HCT116 (cell line): ENCODE measurements at regions not wholly inside any gene's neighbourhood (a gene's known extent, or its start where the extent isn't known, plus 50 kb on each side); places are given as distances from the start of the nearest gene placed in this dataset.

ENCODE experiments used
- ATAC-seq: fragments of 200-7000 bp; cut with Tn5 transposase; 2 replicates; pipeline ENCODE4 v1.9.1; 2020; ENCODE audit warnings: mild to moderate bottlenecking, moderate library complexity
- BruUV-seq: library from RNA; stranded (reverse); fragments of 400-500 nt; replicated peaks from 2 replicates; lab custom pipeline; 2021; lab: Mats Ljungman, UMichigan
- CTCF ChIA-PET: fragments of 300-600 bp; sonication (Branson Sonifier 250); formaldehyde crosslinking; loops from one replicate; lab custom pipeline; 2021; ENCODE audit warnings: antibody characterized with exemption; lab: Charles Lee
- POLR2A ChIA-PET: fragments of 300-600, 350-600 bp; sonication (Branson Sonifier 250); formaldehyde crosslinking; loops from one replicate; lab custom pipeline; 2021; ENCODE audit warnings: antibody characterized with exemption; lab: Charles Lee
- RAD21 ChIA-PET, 2 experiments: fragments of 300-600 bp; sonication (Branson Sonifier 250); formaldehyde crosslinking; loops; one replicate each; lab custom pipeline; 2023; ENCODE audit warnings: low total read pairs in 2 of 2; ENCODE audit not compliant: uncharacterized antibody in 2 of 2, unreplicated experiment in 2 of 2, low non-redundant PET in 1 of 2; lab: Charles Lee
- DNase-seq: peaks from one replicate; pipeline ENCODE4 v3.0.0-alpha.2; 2010; ENCODE audit warnings: low read depth, low spot score
- H2AFZ ChIP-seq: fragments of 200-600 bp; shearing (Covaris generic), sonication (generic); 2 replicates; pipeline ENCODE4 v1.6.1; 2017; ENCODE audit warnings: low read depth, mixed run types, mixed read lengths, antibody characterized with exemption, low read length; ENCODE audit not compliant: poor library complexity, severe bottlenecking
- H3K27ac ChIP-seq: 2 replicates; pipeline ENCODE4 v1.5.1; 2012; ENCODE audit warnings: low read depth, low read length
- H3K27me3 ChIP-seq: fragments of 200-600 bp; sonication (generic); 2 replicates; pipeline ENCODE4 v1.6.1; 2016; ENCODE audit warnings: mixed run types, low read length, mixed read lengths; ENCODE audit not compliant: insufficient read depth
- H3K36me3 ChIP-seq, 2 experiments: fragments of 200-500 bp in 1 of 2; fragments of 200-600 bp in 1 of 2; sonication (Bioruptor generic) in 1 of 2; sonication (generic) in 1 of 2; 2 replicates each; pipeline versions ENCODE4 v1.5.1 to v1.6.1; 2014 to 2016; ENCODE audit warnings: low read length in 2 of 2, inconsistent platforms in 1 of 2, mixed read lengths in 1 of 2, mixed run types in 1 of 2; ENCODE audit not compliant: insufficient read depth in 2 of 2, control insufficient read depth in 1 of 2
- H3K4me1 ChIP-seq, 2 experiments: fragments of 200-600 bp in 1 of 2; sonication (generic) in 1 of 2; 2 replicates each; pipeline versions ENCODE4 v1.5.1 to v1.6.1; 2012 to 2017; ENCODE audit warnings: low read length in 2 of 2, inconsistent platforms in 1 of 2, mild to moderate bottlenecking in 1 of 2, mixed read lengths in 1 of 2, mixed run types in 1 of 2, moderate library complexity in 1 of 2; ENCODE audit not compliant: insufficient read depth in 2 of 2, control insufficient read depth in 1 of 2
- H3K4me2 ChIP-seq: fragments of 200-600 bp; sonication (generic); 2 replicates; pipeline ENCODE4 v1.6.1; 2017; ENCODE audit warnings: mixed run types, low read length, mixed read lengths
- H3K4me3 ChIP-seq, 2 experiments: fragments of 200-600 bp in 1 of 2; sonication (generic) in 1 of 2; replicated peaks in 1 of 2; 2 replicates each; pipeline ENCODE4 v1.5.1; 2011 to 2016; ENCODE audit warnings: low read length in 2 of 2, control low read depth in 1 of 2, low read depth in 1 of 2, mild to moderate bottlenecking in 1 of 2, mixed read lengths in 1 of 2, mixed run types in 1 of 2
- H3K79me2 ChIP-seq: fragments of 200-600 bp; sonication (generic); 2 replicates; pipeline ENCODE4 v1.6.1; 2017; ENCODE audit warnings: mild to moderate bottlenecking, mixed run types, low read length, moderate library complexity, mixed read lengths; ENCODE audit not compliant: insufficient read depth
- H3K9ac ChIP-seq: fragments of 200-600 bp; sonication (generic); 2 replicates; pipeline ENCODE4 v1.6.1; 2016; ENCODE audit warnings: low read length, mixed read lengths
- H3K9me2 ChIP-seq: fragments of 200-600 bp; sonication (generic), shearing (Covaris generic); 2 replicates; pipeline ENCODE4 v1.6.1; 2017; ENCODE audit warnings: mixed run types, mild to moderate bottlenecking, moderate library complexity; ENCODE audit not compliant: insufficient read depth
- H3K9me3 ChIP-seq, 2 experiments: fragments of 200-500 bp in 1 of 2; fragments of 200-600 bp in 1 of 2; sonication (Bioruptor generic) in 1 of 2; sonication (generic) in 1 of 2; 2 replicates each; pipeline ENCODE4 v1.6.1; 2014 to 2017; ENCODE audit warnings: low read length in 2 of 2, mixed read lengths in 2 of 2, inconsistent platforms in 1 of 2, low read depth in 1 of 2, mild to moderate bottlenecking in 1 of 2, mixed run types in 1 of 2, moderate library complexity in 1 of 2; ENCODE audit not compliant: control insufficient read depth in 1 of 2, insufficient read depth in 1 of 2
- H4K20me1 ChIP-seq: fragments of 200-600 bp; sonication (generic), shearing (Covaris generic); 2 replicates; pipeline ENCODE4 v1.6.1; 2017; ENCODE audit warnings: mixed run types, mild to moderate bottlenecking, moderate library complexity; ENCODE audit not compliant: insufficient read depth
- ATF3 ChIP-seq: IDR thresholded peaks from 2 replicates; pipeline ENCODE4 v1.6.1; 2012
- CTCF ChIP-seq, 3 experiments: fragments of 200-600 bp in 1 of 3; sonication (generic) in 1 of 3; IDR thresholded peaks in 2 of 3; conservative IDR thresholded peaks in 1 of 3; 2 replicates each; pipeline ENCODE4 v1.5.1; 2012 to 2017; ENCODE audit warnings: low read depth in 2 of 3, low read length in 2 of 3, antibody characterized with exemption in 1 of 3, borderline replicate concordance in 1 of 3, control low read depth in 1 of 3, mild to moderate bottlenecking in 1 of 3, mixed read lengths in 1 of 3, mixed run types in 1 of 3, moderate library complexity in 1 of 3; ENCODE audit not compliant: insufficient read depth in 1 of 3
- ELF1 ChIP-seq: IDR thresholded peaks from 2 replicates; pipeline ENCODE4 v1.6.1; 2012; ENCODE audit warnings: low read depth, borderline replicate concordance
- EZH2 ChIP-seq: fragments of 200-600 bp; sonication (generic); IDR thresholded peaks from 2 replicates; pipeline ENCODE4 v1.6.1; 2017; ENCODE audit warnings: antibody characterized with exemption, mixed run types
- FOSL1 ChIP-seq: IDR thresholded peaks from 2 replicates; pipeline ENCODE4 v1.6.1; 2012; ENCODE audit warnings: low read depth
- JUND ChIP-seq: IDR thresholded peaks from 2 replicates; pipeline ENCODE4 v1.6.1; 2012
- MAX ChIP-seq: IDR thresholded peaks from 2 replicates; pipeline ENCODE4 v1.6.1; 2012
- POLR2A ChIP-seq: IDR thresholded peaks from 2 replicates; pipeline ENCODE4 v1.7.0; 2011; ENCODE audit warnings: borderline replicate concordance; ENCODE audit not compliant: insufficient read depth, insufficient read length; ENCODE audit errors: extremely low read depth
- RAD21 ChIP-seq: IDR thresholded peaks from 2 replicates; pipeline ENCODE4 v1.6.1; 2012; ENCODE audit warnings: low read depth, mild to moderate bottlenecking
- REST ChIP-seq: IDR thresholded peaks from 2 replicates; pipeline ENCODE4 v1.6.1; 2012; ENCODE audit warnings: low read depth
- SIN3A ChIP-seq: IDR thresholded peaks from 2 replicates; pipeline ENCODE4 v1.6.1; 2012; ENCODE audit warnings: low read depth
- SP1 ChIP-seq: IDR thresholded peaks from 2 replicates; pipeline ENCODE4 v1.6.1; 2012; ENCODE audit warnings: low read depth
- SRF ChIP-seq: IDR thresholded peaks from 2 replicates; pipeline ENCODE4 v1.6.1; 2012; ENCODE audit warnings: low read depth
- TCF7L2 ChIP-seq: IDR thresholded peaks from 2 replicates; pipeline ENCODE4 v1.7.0; 2011; ENCODE audit warnings: borderline replicate concordance, inconsistent platforms; ENCODE audit not compliant: insufficient read depth, insufficient read length; ENCODE audit errors: extremely low read depth
- YY1 ChIP-seq: IDR thresholded peaks from 2 replicates; pipeline ENCODE4 v1.6.1; 2011; ENCODE audit warnings: low read length, low read depth, moderate library complexity, mild to moderate bottlenecking; ENCODE audit not compliant: insufficient replicate concordance; ENCODE audit errors: extremely low read depth
- ZNF274 ChIP-seq: fragments of 200-500 bp; sonication (Bioruptor generic); IDR thresholded peaks from 2 replicates; pipeline ENCODE4 v1.6.1; 2014; ENCODE audit warnings: mild to moderate bottlenecking, low read depth, low read length, inconsistent platforms
- intact Hi-C: fragments of 100-400 bp; cut with micrococcal nuclease; formaldehyde crosslinking; loops from 2 replicates; pipeline ENCODE4 v1.10.0; 2022

GRCh38 chr3:118533676-118534075 is 501.0 kb downstream of the IGSF11 start:
- peaks cover 0 to 18% of the 10 kb centered on the region in 2 experiments; a peak in 2 of 4 replicates for H3K4me1 ChIP-seq
- intact Hi-C loops, result no loop called here
- BruUV-seq, result no TSS peak
- no peak overlapping the region for H3K27ac ChIP-seq
- H3K79me2 ChIP-seq, result no peaks in the 10 kb centered on the region
- POLR2A ChIA-PET, result no interaction called here
- RAD21 ChIA-PET, result no interaction called here
- no peak overlapping the region for H3K9ac ChIP-seq
- CTCF ChIA-PET, result no interaction called here
- DNase-seq, result no peak
- H3K4me3 ChIP-seq, result no peak overlapping the region
- no peak overlapping the region for H2AFZ ChIP-seq
- no peaks in the 10 kb centered on the region for H4K20me1 ChIP-seq
- no peak for TF ChIP-seq ZNF274
- TF ChIP-seq REST, result no peak
- no peak for TF ChIP-seq RAD21
- TF ChIP-seq EZH2, result no peak
- no peak for TF ChIP-seq SP1
- TF ChIP-seq MAX, result no peak
- no peak for TF ChIP-seq FOSL1
- TF ChIP-seq SIN3A, result no peak
- TF ChIP-seq POLR2A, result no peak
- TF ChIP-seq CTCF (IDR thresholded peaks at IDR 0.05 in 2 of 3, conservative IDR thresholded peaks at IDR 0.05 in 1 of 3; ENCODE audit: borderline replicate concordance in 1 of 3, insufficient read depth in 1 of 3, low read depth in 2 of 3, low read length in 2 of 3), result no peak
- TF ChIP-seq ATF3, result no peak
- TF ChIP-seq ELF1, result no peak
- TF ChIP-seq YY1, result no peak
- TF ChIP-seq TCF7L2, result no peak
- TF ChIP-seq JUND, result no peak
- no peak for TF ChIP-seq SRF
- H3K9me3 ChIP-seq, result no peaks in the 10 kb centered on the region
- no peak for ATAC-seq
- no peak overlapping the region for H3K4me2 ChIP-seq
- H3K27me3 ChIP-seq, result no peaks in the 10 kb centered on the region
- no peaks in the 10 kb centered on the region for H3K36me3 ChIP-seq
- no peaks in the 10 kb centered on the region for H3K9me2 ChIP-seq
